Activated naive CD8-positive, alpha-beta T cell treated with anti-CD3 and anti-CD28 coated beads, Interleukin-2, amount 50 U/mL, for 24 hours (primary cell): ENCODE measurements at regions not wholly inside any gene's neighbourhood (a gene's known extent, or its start where the extent isn't known, plus 50 kb on each side); places are given as distances from the start of the nearest gene placed in this dataset.

ENCODE experiments used
- ATAC-seq: fragments of 150-1000 bp; cut with Tn5 transposase; one replicate; pipeline ENCODE4 v1.10.0; 2021
- DNase-seq: peaks from one replicate; pipeline ENCODE4 v3.0.0; 2021
- H3K27ac Mint-ChIP-seq: one replicate; pipeline ENCODE4 v1.8.0; 2021; ENCODE audit warnings: mild to moderate bottlenecking, mixed read lengths
- H3K27me3 Mint-ChIP-seq: one replicate; pipeline ENCODE4 v1.8.0; 2021; ENCODE audit warnings: mixed read lengths
- H3K36me3 Mint-ChIP-seq: one replicate; pipeline ENCODE4 v1.8.0; 2021; ENCODE audit warnings: low read depth, mixed read lengths
- H3K4me1 Mint-ChIP-seq: one replicate; pipeline ENCODE4 v1.8.0; 2021; ENCODE audit warnings: mixed read lengths
- H3K4me3 Mint-ChIP-seq: one replicate; pipeline ENCODE4 v1.8.0; 2021; ENCODE audit warnings: mild to moderate bottlenecking, moderate library complexity, mixed read lengths
- H3K9me3 Mint-ChIP-seq: one replicate; pipeline ENCODE4 v1.8.0; 2021; ENCODE audit warnings: mixed read lengths

GRCh38 chr19:29380581-29380980 lies 145.2 kb upstream of the VSTM2B start:
- H3K4me1 Mint-ChIP-seq, result no peaks in the 10 kb centered on the region
- H3K27ac Mint-ChIP-seq, result no peak overlapping the region
- no peak for ATAC-seq
- H3K4me3 Mint-ChIP-seq, result no peak overlapping the region
- no peaks in the 10 kb centered on the region for H3K36me3 Mint-ChIP-seq
- H3K27me3 Mint-ChIP-seq, result peaks cover 15% of the 10 kb centered on the region
- H3K9me3 Mint-ChIP-seq, result no peaks in the 10 kb centered on the region
- no peak for DNase-seq

GRCh38 chr19:29381353-29382203 lies 144.2 kb upstream of the VSTM2B start:
- H3K36me3 Mint-ChIP-seq, result no peaks in the 10 kb centered on the region
- ATAC-seq, result no peak
- no peaks in the 10 kb centered on the region for H3K9me3 Mint-ChIP-seq
- H3K4me3 Mint-ChIP-seq, result no peak overlapping the region
- H3K27me3 Mint-ChIP-seq, result peaks cover 15% of the 10 kb centered on the region
- H3K4me1 Mint-ChIP-seq, result no peaks in the 10 kb centered on the region
- H3K27ac Mint-ChIP-seq, result no peak overlapping the region
- no peak for DNase-seq

- peaks cover 15% of the 10 kb centered on the region for H3K27me3 Mint-ChIP-seq
- H3K4me3 Mint-ChIP-seq, result no peak overlapping the region
- ATAC-seq, result no peak
- no peaks in the 10 kb centered on the region for H3K36me3 Mint-ChIP-seq
- no peaks in the 10 kb centered on the region for H3K4me1 Mint-ChIP-seq
- no peak overlapping the region for H3K27ac Mint-ChIP-seq
- DNase-seq, result no peak
- H3K9me3 Mint-ChIP-seq, result peaks cover 3% of the 10 kb centered on the region
Measured at GRCh38 chr19:29383696-29384095, 142.1 kb upstream of the VSTM2B start.

GRCh38 chr19:29384656-29385055 lies 141.1 kb upstream of the VSTM2B start:
- H3K9me3 Mint-ChIP-seq, result peaks cover 4% of the 10 kb centered on the region

GRCh38 chr19:29385191-29385795 lies 140.5 kb upstream of the VSTM2B start:
- Mint-ChIP-seq H3K4me3 (no peak overlapping the region), H3K36me3 (no peaks in the 10 kb centered on the region), H3K4me1 (no peaks in the 10 kb centered on the region), H3K9me3 (peaks cover 6% of the 10 kb centered on the region), H3K27ac (no peak overlapping the region), H3K27me3 (peaks cover 3% of the 10 kb centered on the region)
- ATAC-seq (no peak), DNase-seq (no peak)

More at GRCh38 chr19:29384656-29385055, 141.1 kb upstream of the VSTM2B start:
- no peak overlapping the region for H3K27ac Mint-ChIP-seq
- DNase-seq (no peak), ATAC-seq (no peak)
- H3K36me3 Mint-ChIP-seq, result no peaks in the 10 kb centered on the region
- no peaks in the 10 kb centered on the region for H3K4me1 Mint-ChIP-seq
- peaks cover 9% of the 10 kb centered on the region for H3K27me3 Mint-ChIP-seq
- H3K4me3 Mint-ChIP-seq, result no peak overlapping the region

- H3K4me3 Mint-ChIP-seq, result no peak overlapping the region
- H3K9me3 Mint-ChIP-seq, result peaks cover 20% of the 10 kb centered on the region
- ATAC-seq, result no peak
- H3K27me3 Mint-ChIP-seq, result no peaks in the 10 kb centered on the region
- H3K36me3 Mint-ChIP-seq, result no peaks in the 10 kb centered on the region
- H3K4me1 Mint-ChIP-seq, result no peaks in the 10 kb centered on the region
- no peak for DNase-seq
- H3K27ac Mint-ChIP-seq, result no peak overlapping the region
Measured at GRCh38 chr19:29386970-29387369, 138.8 kb upstream of the VSTM2B start.

- H3K27ac Mint-ChIP-seq, result no peak overlapping the region
- ATAC-seq, result no peak
- H3K9me3 Mint-ChIP-seq, result peaks cover 20% of the 10 kb centered on the region
- no peaks in the 10 kb centered on the region for H3K36me3 Mint-ChIP-seq
- H3K4me1 Mint-ChIP-seq, result no peaks in the 10 kb centered on the region
- H3K4me3 Mint-ChIP-seq, result no peak overlapping the region
- no peaks in the 10 kb centered on the region for H3K27me3 Mint-ChIP-seq
- DNase-seq, result no peak
Measured at GRCh38 chr19:29387586-29387985, 138.2 kb upstream of the VSTM2B start.

GRCh38 chr19:29389495-29389894 lies 136.3 kb upstream of the VSTM2B start:
- no peak for DNase-seq
- no peak for ATAC-seq
- Mint-ChIP-seq H3K9me3 (peaks cover 20% of the 10 kb centered on the region), H3K27ac (no peak overlapping the region), H3K4me1 (no peaks in the 10 kb centered on the region), H3K4me3 (no peak overlapping the region), H3K27me3 (no peaks in the 10 kb centered on the region), H3K36me3 (no peaks in the 10 kb centered on the region)

GRCh38 chr19:29390742-29391141 lies 135.1 kb upstream of the VSTM2B start:
- DNase-seq (no peak), ATAC-seq (no peak)
- Mint-ChIP-seq H3K27ac (no peak overlapping the region), H3K9me3 (peaks cover 20% of the 10 kb centered on the region), H3K27me3 (no peaks in the 10 kb centered on the region), H3K4me1 (no peaks in the 10 kb centered on the region), H3K4me3 (no peak overlapping the region), H3K36me3 (no peaks in the 10 kb centered on the region)

- Mint-ChIP-seq H3K27me3 (no peaks in the 10 kb centered on the region), H3K9me3 (peaks cover 16% of the 10 kb centered on the region), H3K4me3 (no peak overlapping the region), H3K36me3 (no peaks in the 10 kb centered on the region), H3K4me1 (no peaks in the 10 kb centered on the region), H3K27ac (no peak overlapping the region)
- DNase-seq (no peak), ATAC-seq (no peak)
Measured at GRCh38 chr19:29393915-29394460, 131.8 kb upstream of the VSTM2B start.

GRCh38 chr19:29395111-29395733 lies 130.6 kb upstream of the VSTM2B start:
- H3K36me3 Mint-ChIP-seq, result no peaks in the 10 kb centered on the region
- DNase-seq, result no peak
- peaks cover 14% of the 10 kb centered on the region for H3K9me3 Mint-ChIP-seq
- ATAC-seq, result no peak
- H3K27ac Mint-ChIP-seq, result no peak overlapping the region
- no peaks in the 10 kb centered on the region for H3K4me1 Mint-ChIP-seq
- H3K4me3 Mint-ChIP-seq, result no peak overlapping the region
- H3K27me3 Mint-ChIP-seq, result no peaks in the 10 kb centered on the region

GRCh38 chr19:29395734-29396414 lies 129.9 kb upstream of the VSTM2B start:
- Mint-ChIP-seq H3K9me3 (peaks cover 8% of the 10 kb centered on the region), H3K4me1 (no peaks in the 10 kb centered on the region), H3K27ac (no peak overlapping the region), H3K36me3 (no peaks in the 10 kb centered on the region), H3K27me3 (no peaks in the 10 kb centered on the region), H3K4me3 (no peak overlapping the region)
- no peak for DNase-seq
- no peak for ATAC-seq

- no peak for ATAC-seq
- DNase-seq, result no peak
- Mint-ChIP-seq H3K9me3 (peaks cover under 1% of the 10 kb centered on the region), H3K4me3 (no peak overlapping the region), H3K36me3 (no peaks in the 10 kb centered on the region), H3K4me1 (no peaks in the 10 kb centered on the region), H3K27ac (no peak overlapping the region), H3K27me3 (no peaks in the 10 kb centered on the region)
Measured at GRCh38 chr19:29396925-29397324, 128.9 kb upstream of the VSTM2B start.

GRCh38 chr19:29397748-29398147 lies 128.0 kb upstream of the VSTM2B start:
- H3K36me3 Mint-ChIP-seq, result no peaks in the 10 kb centered on the region
- no peaks in the 10 kb centered on the region for H3K4me1 Mint-ChIP-seq
- no peak overlapping the region for H3K27ac Mint-ChIP-seq
- H3K4me3 Mint-ChIP-seq, result no peak overlapping the region
- ATAC-seq (no peak), DNase-seq (no peak)
- no peaks in the 10 kb centered on the region for H3K27me3 Mint-ChIP-seq
- no peaks in the 10 kb centered on the region for H3K9me3 Mint-ChIP-seq
